ENCODE measurements at regions not wholly inside any gene's neighbourhood (a gene's known extent, or its start where the extent isn't known, plus 50 kb on each side); places are given as distances from the start of the nearest gene placed in this dataset.

- H3K27me3 ChIP-seq (replicated peaks in 1 of 2; ENCODE audit: control insufficient read depth in 2 of 2, insufficient read depth in 2 of 2, low read length in 1 of 2) = no peaks in the 10 kb centered on the region
- H4K20me1 ChIP-seq (ENCODE audit: control insufficient read depth, insufficient read depth) = no peaks in the 10 kb centered on the region
- H3K27ac ChIP-seq (ENCODE audit: control insufficient read depth, insufficient read depth) = no peak overlapping the region
- ChIA-PET POLR2A (no interaction called here), CTCF (no interaction called here), RAD21 (ENCODE audit: unreplicated experiment) (no interaction called here), SMC1A (ENCODE audit: uncharacterized antibody, unreplicated experiment) (no interaction called here)
- H3K4me2 ChIP-seq (ENCODE audit: control insufficient read depth, insufficient read depth) = no peak overlapping the region
- H3K4me3 ChIP-seq = no peak overlapping the region
- H3K9me3 ChIP-seq (replicated peaks; ENCODE audit: control insufficient read depth, insufficient read depth, low read length) = no peaks in the 10 kb centered on the region
- no peak for FAIRE-seq
- intact Hi-C loops (cut with micrococcal nuclease; ENCODE audit: unreplicated experiment) = no loop called here
- no peak overlapping the region for H2AFZ ChIP-seq (ENCODE audit: control insufficient read depth, low read depth, low read length)
- H3K79me2 ChIP-seq (ENCODE audit: control insufficient read depth, insufficient read depth, low read length) = no peaks in the 10 kb centered on the region
- no peak for ATAC-seq
- DNase-seq (ENCODE audit: low read depth, low spot score) = no peak
- in situ Hi-C loops (cut with MboI) = no loop called here
- no TSS peak for BruUV-seq (replicated peaks)
- no peaks in the 10 kb centered on the region for H3K4me1 ChIP-seq (ENCODE audit: control insufficient read depth, insufficient read depth, low read length)
- TF ChIP-seq MYB (IDR thresholded peaks at IDR 0.05; ENCODE audit: borderline replicate concordance, low read depth, low read length) (no peak), TCF12 (IDR thresholded peaks at IDR 0.05; ENCODE audit: low read depth, low read length) (no peak), ATF3 (IDR thresholded peaks at IDR 0.05; ENCODE audit: borderline replicate concordance, extremely low read depth, low read depth, low read length) (no peak), BHLHE40 (IDR thresholded peaks at IDR 0.05; ENCODE audit: borderline replicate concordance in 1 of 2, low read depth in 2 of 2, low read length in 1 of 2) (no peak), ASH2L (IDR thresholded peaks at IDR 0.05; ENCODE audit: borderline replicate concordance, low read depth) (no peak)
- H3K9ac ChIP-seq (ENCODE audit: control insufficient read depth, insufficient read depth, low read length) = no peak overlapping the region
- H3K36me3 ChIP-seq (ENCODE audit: control insufficient read depth in 2 of 2, insufficient read depth in 2 of 2, low read length in 1 of 2) = no peaks in the 10 kb centered on the region
- WGBS (ENCODE audit: insufficient coverage, insufficient replicate concordance, low lambda C conversion rate, missing lambda C conversion rate) = 5% methylated on average over 4 of the region's 4 CpGs
Measured at GRCh38 chr3:103006526-103007183, 571.8 kb downstream of the ZPLD1 start.

DNA sequence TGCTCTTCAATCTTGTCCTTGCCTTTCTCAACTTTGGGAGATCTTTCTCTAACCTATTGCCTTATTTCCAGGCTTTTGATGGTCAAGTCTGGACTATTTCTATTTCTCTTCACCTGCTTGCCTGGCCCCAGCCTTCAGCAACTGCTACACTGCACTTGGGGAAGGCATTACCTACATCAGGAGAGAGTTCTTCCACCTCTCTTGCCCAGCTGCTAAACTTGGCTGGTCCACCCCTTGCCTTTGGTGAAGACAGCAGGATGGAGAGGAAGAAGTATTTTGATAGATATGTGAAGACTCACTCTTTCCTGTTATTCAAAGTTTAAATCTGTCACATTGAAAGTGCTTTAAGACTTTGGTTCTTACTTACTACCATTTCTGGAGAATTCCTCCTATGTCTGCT lies 574.8 kb downstream of the ZPLD1 start:
- CTCF ChIA-PET = no interaction called here
- BruUV-seq (replicated peaks) = no TSS peak
- Histone ChIP-seq H3K4me2 (ENCODE audit: control insufficient read depth, insufficient read depth) (no peak overlapping the region), H3K4me3 (no peak overlapping the region), H3K27me3 (replicated peaks in 1 of 2; ENCODE audit: control insufficient read depth in 2 of 2, insufficient read depth in 2 of 2, low read length in 1 of 2) (no peaks in the 10 kb centered on the region), H3K9me3 (replicated peaks; ENCODE audit: control insufficient read depth, insufficient read depth, low read length) (no peaks in the 10 kb centered on the region), H3K9ac (ENCODE audit: control insufficient read depth, insufficient read depth, low read length) (no peak overlapping the region), H3K4me1 (ENCODE audit: control insufficient read depth, insufficient read depth, low read length) (no peaks in the 10 kb centered on the region), H3K27ac (ENCODE audit: control insufficient read depth, insufficient read depth) (no peak overlapping the region), H2AFZ (ENCODE audit: control insufficient read depth, low read depth, low read length) (no peak overlapping the region), H3K36me3 (ENCODE audit: control insufficient read depth in 2 of 2, insufficient read depth in 2 of 2, low read length in 1 of 2) (no peaks in the 10 kb centered on the region), H3K79me2 (ENCODE audit: control insufficient read depth, insufficient read depth, low read length) (no peaks in the 10 kb centered on the region), H4K20me1 (ENCODE audit: control insufficient read depth, insufficient read depth) (no peaks in the 10 kb centered on the region)
- intact Hi-C loops (cut with micrococcal nuclease; ENCODE audit: unreplicated experiment) = no loop called here
- DNase-seq (ENCODE audit: low read depth, low spot score) (no peak), FAIRE-seq (no peak), ATAC-seq (no peak)
- POLR2A ChIA-PET = no interaction called here
- SMC1A ChIA-PET (ENCODE audit: uncharacterized antibody, unreplicated experiment) = no interaction called here
- in situ Hi-C loops (cut with MboI) = no loop called here
- RAD21 ChIA-PET (ENCODE audit: unreplicated experiment) = interaction anchor here (0.7 kb wide), 1 partner anchor 323 kb away, joined by 3 read pairs; no protein-coding TSS in a partner anchor
- TF ChIP-seq CEBPZ (IDR thresholded peaks at IDR 0.05; ENCODE audit: low read depth, low read length) (no peak), HDGF (IDR thresholded peaks at IDR 0.05) (no peak), EP300 (IDR thresholded peaks at IDR 0.05; ENCODE audit: borderline replicate concordance in 1 of 2, control insufficient read depth in 1 of 2, low read depth in 2 of 2, low read length in 2 of 2) (no peak), ELK1 (IDR thresholded peaks at IDR 0.05; ENCODE audit: low read depth, low read length) (no peak), RELB (IDR thresholded peaks at IDR 0.05; ENCODE audit: low read depth) (no peak)
